GM12878 (cell line): ENCODE measurements at regions not wholly inside any gene's neighbourhood (a gene's known extent, or its start where the extent isn't known, plus 50 kb on each side); places are given as distances from the start of the nearest gene placed in this dataset.

ENCODE experiments used
- ATAC-seq: fragments of 200-7000 bp; cut with Tn5 transposase; 3 replicates; pipeline ENCODE4 v1.9.1; 2020; ENCODE audit warnings: mild to moderate bottlenecking, moderate library complexity
- BruUV-seq: library from RNA; stranded (reverse); fragments of 400-500 nt; replicated peaks from 2 replicates; lab custom pipeline; 2021; lab: Mats Ljungman, UMichigan
- CTCF ChIA-PET: fragments of 300-600 bp; sonication (Branson Sonifier 250); formaldehyde crosslinking; extraction: SDS; loops from one replicate; lab custom pipeline; 2021; ENCODE audit warnings: inconsistent platforms; lab: Yijun Ruan, JAX
- POLR2A ChIA-PET: fragments of 350-600 bp; formaldehyde crosslinking; extraction: SDS; loops from one replicate; lab custom pipeline; 2021; ENCODE audit warnings: inconsistent platforms; lab: Charles Lee
- RAD21 ChIA-PET: fragments of 300-600 bp; sonication (Branson Sonifier 250); formaldehyde crosslinking; loops from one replicate; lab custom pipeline; 2023; ENCODE audit warnings: antibody characterized with exemption; ENCODE audit not compliant: unreplicated experiment; lab: Charles Lee
- SMC1A ChIA-PET: fragments of 300-600 bp; sonication (Branson Sonifier 250); formaldehyde crosslinking; loops from one replicate; lab custom pipeline; 2023; ENCODE audit not compliant: unreplicated experiment, uncharacterized antibody; lab: Charles Lee
- DNase-seq: peaks from one replicate; pipeline ENCODE4 v3.0.0-alpha.2; 2011; ENCODE audit warnings: low read depth, low spot score
- FAIRE-seq: peaks from 3 replicates; lab custom pipeline; 2011; peaks lifted over from hg19 to GRCh38; lab: Jason Lieb, UNC
- H2AFZ ChIP-seq: 2 replicates; pipeline ENCODE4 v1.6.0; 2011; ENCODE audit warnings: low read depth, low read length, control low read depth; ENCODE audit not compliant: control insufficient read depth
- H3K27ac ChIP-seq: 2 replicates; pipeline ENCODE4 v1.5.1; 2011; ENCODE audit warnings: control low read depth; ENCODE audit not compliant: control insufficient read depth, insufficient read depth
- H3K27me3 ChIP-seq, 2 experiments: replicated peaks in 1 of 2; 2 replicates each; pipeline versions ENCODE4 v1.6.0 to v1.6.1; 2011; ENCODE audit warnings: low read length in 1 of 2; ENCODE audit not compliant: control insufficient read depth in 2 of 2, insufficient read depth in 2 of 2
- H3K36me3 ChIP-seq, 2 experiments: 2 replicates each; pipeline ENCODE4 v1.5.1; 2011; ENCODE audit warnings: low read length in 1 of 2; ENCODE audit not compliant: control insufficient read depth in 2 of 2, insufficient read depth in 2 of 2
- H3K4me1 ChIP-seq: 2 replicates; pipeline ENCODE4 v1.6.1; 2011; ENCODE audit warnings: mild to moderate bottlenecking, low read length, moderate library complexity, mixed read lengths; ENCODE audit not compliant: control insufficient read depth, insufficient read depth
- H3K4me2 ChIP-seq: 2 replicates; pipeline ENCODE4 v1.6.0; 2011; ENCODE audit warnings: control low read depth; ENCODE audit not compliant: control insufficient read depth, insufficient read depth
- H3K4me3 ChIP-seq: fragments of 200-600 bp; sonication (generic); 2 replicates; pipeline ENCODE4 v1.5.1; 2016
- H3K79me2 ChIP-seq: 2 replicates; pipeline ENCODE4 v1.6.0; 2011; ENCODE audit warnings: low read length; ENCODE audit not compliant: control insufficient read depth, insufficient read depth
- H3K9ac ChIP-seq: 2 replicates; pipeline ENCODE4 v1.8.0; 2011; ENCODE audit warnings: low read length, control low read depth, mixed read lengths; ENCODE audit not compliant: control insufficient read depth, insufficient read depth
- H3K9me3 ChIP-seq: replicated peaks from 3 replicates; pipeline ENCODE4 v1.5.1; 2011; ENCODE audit warnings: mild to moderate bottlenecking, low read length; ENCODE audit not compliant: control insufficient read depth, insufficient read depth
- H4K20me1 ChIP-seq: 2 replicates; pipeline ENCODE4 v1.6.0; 2011; ENCODE audit not compliant: control insufficient read depth, insufficient read depth
- EED ChIP-seq: sonication (generic); IDR thresholded peaks from 2 replicates; pipeline ENCODE4 v1.6.1; 2016; ENCODE audit warnings: antibody characterized with exemption, low read depth
- IRF4 ChIP-seq: IDR thresholded peaks from 2 replicates; pipeline ENCODE4 v1.6.1; 2011; ENCODE audit warnings: low read depth, low read length
- MEF2A ChIP-seq: IDR thresholded peaks from 2 replicates; pipeline ENCODE4 v1.6.1; 2011; ENCODE audit warnings: low read depth, mild to moderate bottlenecking, low read length, moderate library complexity; ENCODE audit not compliant: insufficient read depth
- MXI1 ChIP-seq: fragments of 150-350 bp; IDR thresholded peaks from 2 replicates; pipeline ENCODE4 v1.6.1; 2011; ENCODE audit warnings: low read depth, mild to moderate bottlenecking, inconsistent platforms, low read length, improper control_type of control experiment
- NR2C1 ChIP-seq: fragments of 450-650 bp; IDR thresholded peaks from 2 replicates; pipeline ENCODE4 v1.6.1; 2017; ENCODE audit warnings: antibody characterized with exemption, mild to moderate bottlenecking, moderate library complexity
- POLR2AphosphoS5 ChIP-seq: IDR thresholded peaks from 2 replicates; pipeline ENCODE4 v1.6.1; 2011; ENCODE audit warnings: mild to moderate bottlenecking, low read length, inconsistent platforms
- RAD51 ChIP-seq: fragments of 450-650 bp; IDR thresholded peaks from 2 replicates; pipeline ENCODE4 v1.6.1; 2016; ENCODE audit warnings: moderate library complexity, mild to moderate bottlenecking, inconsistent platforms
- RCOR1 ChIP-seq: conservative IDR thresholded peaks from 2 replicates; pipeline ENCODE4 v1.6.1; 2012; ENCODE audit warnings: low read depth, low read length, improper control_type of control experiment
- RELA ChIP-seq: fragments of 450-650 bp; IDR thresholded peaks from 2 replicates; pipeline ENCODE4 v1.8.0; 2014; ENCODE audit warnings: borderline replicate concordance; ENCODE audit not compliant: partially characterized antibody
- SMC3 ChIP-seq: IDR thresholded peaks from 2 replicates; pipeline ENCODE4 v1.6.1; 2011; ENCODE audit warnings: low read length, improper control_type of control experiment, borderline replicate concordance
- TCF3 ChIP-seq: IDR thresholded peaks from 2 replicates; pipeline ENCODE4 v1.6.1; 2012; ENCODE audit warnings: low read depth, mild to moderate bottlenecking, low read length, borderline replicate concordance; ENCODE audit not compliant: insufficient read depth
- YY1 ChIP-seq: IDR thresholded peaks from 2 replicates; pipeline ENCODE4 v1.6.1; 2011; ENCODE audit warnings: low read depth, mild to moderate bottlenecking, low read length
- ZBED1 ChIP-seq: IDR thresholded peaks from 2 replicates; pipeline ENCODE4 v1.6.1; 2016; ENCODE audit warnings: borderline replicate concordance
- ZNF24 ChIP-seq: fragments of 450-650 bp; IDR thresholded peaks from 2 replicates; pipeline ENCODE4 v1.6.1; 2017; ENCODE audit warnings: antibody characterized with exemption, mild to moderate bottlenecking
- WGBS: methylation state at CpG from one replicate; pipeline ENCODE4 v1.1.6; 2016; ENCODE audit warnings: low lambda C conversion rate; ENCODE audit not compliant: insufficient replicate concordance, insufficient coverage; ENCODE audit errors: missing lambda C conversion rate; 5-methylcytosine and 5-hydroxymethylcytosine counted together
- in situ Hi-C: fragments of 300-500 bp; cut with MboI; formaldehyde crosslinking; loops from 9 replicates; pipeline ENCODE4 v1.14.3; 2018; ENCODE audit warnings: mixed read lengths
- intact Hi-C: fragments of 100-400 bp; cut with micrococcal nuclease; formaldehyde crosslinking; loops from one replicate; pipeline ENCODE4 v1.14.2; 2022; ENCODE audit not compliant: unreplicated experiment
- TF ChIP-seq, protein P1 (sequence below): fragments of 450-650 bp; IDR thresholded peaks from 2 replicates; pipeline ENCODE4 v1.6.1; 2018; ENCODE audit warnings: borderline replicate concordance, mild to moderate bottlenecking; ENCODE audit not compliant: partially characterized antibody
- TF ChIP-seq, protein P2 (sequence below): fragments of 450-650 bp; IDR thresholded peaks from 2 replicates; pipeline ENCODE4 v1.6.1; 2017; ENCODE audit warnings: borderline replicate concordance
- TF ChIP-seq, protein P3 (sequence below): fragments of 450-650 bp; formaldehyde crosslinking; IDR thresholded peaks from 2 replicates; pipeline ENCODE4 v1.4.0; 2020; ENCODE audit warnings: mild to moderate bottlenecking, moderate library complexity

DNA sequence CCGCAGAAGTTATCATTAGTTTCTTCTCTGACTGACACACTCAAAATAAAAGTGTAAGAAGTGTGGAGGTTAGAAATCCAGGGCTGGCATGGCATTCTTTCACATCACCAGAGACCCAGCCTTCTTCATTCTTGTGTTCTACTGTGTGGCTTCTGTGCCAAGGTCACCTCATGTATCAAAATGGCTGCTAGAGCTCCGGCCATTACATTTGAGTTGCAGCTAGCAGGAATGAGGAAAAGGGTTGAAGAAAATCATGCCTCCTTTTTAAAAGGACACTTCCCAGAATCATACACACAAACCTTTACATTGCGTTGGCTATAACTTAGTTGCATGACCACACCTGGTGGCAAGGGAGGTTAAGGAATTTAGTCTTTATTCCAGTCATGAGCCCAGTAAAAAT, 345.6 kb upstream of the PROK2 start:
- Histone ChIP-seq H3K9me3 (no peaks in the 10 kb centered on the region), H3K9ac (no peak overlapping the region), H3K4me2 (no peak overlapping the region), H3K36me3 (no peaks in the 10 kb centered on the region)
- RAD21 ChIA-PET = no interaction called here
- POLR2A ChIA-PET = no interaction called here
- intact Hi-C loops = no loop called here
- CTCF ChIA-PET = no interaction called here
- BruUV-seq = no TSS peak
- no peak for FAIRE-seq
- 100% methylated on average over 3 of the region's 3 CpGs for WGBS
- no peak for TF ChIP-seq NR2C1
- no peak for TF ChIP-seq SMC3
- TF ChIP-seq IRF4 = no peak
- TF ChIP-seq ZNF24 = no peak
- TF ChIP-seq RCOR1 = no peak
- no peak for TF ChIP-seq POLR2AphosphoS5
- no peak for TF ChIP-seq RELA
- TF ChIP-seq, protein P1, sequence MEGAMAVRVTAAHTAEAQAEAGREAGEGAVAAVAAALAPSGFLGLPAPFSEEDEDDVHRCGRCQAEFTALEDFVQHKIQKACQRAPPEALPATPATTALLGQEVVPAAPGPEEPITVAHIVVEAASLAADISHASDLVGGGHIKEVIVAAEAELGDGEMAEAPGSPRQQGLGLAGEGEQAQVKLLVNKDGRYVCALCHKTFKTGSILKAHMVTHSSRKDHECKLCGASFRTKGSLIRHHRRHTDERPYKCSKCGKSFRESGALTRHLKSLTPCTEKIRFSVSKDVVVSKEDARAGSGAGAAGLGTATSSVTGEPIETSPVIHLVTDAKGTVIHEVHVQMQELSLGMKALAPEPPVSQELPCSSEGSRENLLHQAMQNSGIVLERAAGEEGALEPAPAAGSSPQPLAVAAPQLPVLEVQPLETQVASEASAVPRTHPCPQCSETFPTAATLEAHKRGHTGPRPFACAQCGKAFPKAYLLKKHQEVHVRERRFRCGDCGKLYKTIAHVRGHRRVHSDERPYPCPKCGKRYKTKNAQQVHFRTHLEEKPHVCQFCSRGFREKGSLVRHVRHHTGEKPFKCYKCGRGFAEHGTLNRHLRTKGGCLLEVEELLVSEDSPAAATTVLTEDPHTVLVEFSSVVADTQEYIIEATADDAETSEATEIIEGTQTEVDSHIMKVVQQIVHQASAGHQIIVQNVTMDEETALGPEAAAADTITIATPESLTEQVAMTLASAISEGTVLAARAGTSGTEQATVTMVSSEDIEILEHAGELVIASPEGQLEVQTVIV = no peak
- TF ChIP-seq EED = no peak
- TF ChIP-seq, protein P2, sequence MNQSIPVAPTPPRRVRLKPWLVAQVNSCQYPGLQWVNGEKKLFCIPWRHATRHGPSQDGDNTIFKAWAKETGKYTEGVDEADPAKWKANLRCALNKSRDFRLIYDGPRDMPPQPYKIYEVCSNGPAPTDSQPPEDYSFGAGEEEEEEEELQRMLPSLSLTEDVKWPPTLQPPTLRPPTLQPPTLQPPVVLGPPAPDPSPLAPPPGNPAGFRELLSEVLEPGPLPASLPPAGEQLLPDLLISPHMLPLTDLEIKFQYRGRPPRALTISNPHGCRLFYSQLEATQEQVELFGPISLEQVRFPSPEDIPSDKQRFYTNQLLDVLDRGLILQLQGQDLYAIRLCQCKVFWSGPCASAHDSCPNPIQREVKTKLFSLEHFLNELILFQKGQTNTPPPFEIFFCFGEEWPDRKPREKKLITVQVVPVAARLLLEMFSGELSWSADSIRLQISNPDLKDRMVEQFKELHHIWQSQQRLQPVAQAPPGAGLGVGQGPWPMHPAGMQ = no peak
- no peak for TF ChIP-seq MEF2A
- TF ChIP-seq MXI1 = no peak
- no peak for TF ChIP-seq YY1
- no peak for TF ChIP-seq RAD51
- TF ChIP-seq ZBED1 = no peak
- TF ChIP-seq, protein P3, sequence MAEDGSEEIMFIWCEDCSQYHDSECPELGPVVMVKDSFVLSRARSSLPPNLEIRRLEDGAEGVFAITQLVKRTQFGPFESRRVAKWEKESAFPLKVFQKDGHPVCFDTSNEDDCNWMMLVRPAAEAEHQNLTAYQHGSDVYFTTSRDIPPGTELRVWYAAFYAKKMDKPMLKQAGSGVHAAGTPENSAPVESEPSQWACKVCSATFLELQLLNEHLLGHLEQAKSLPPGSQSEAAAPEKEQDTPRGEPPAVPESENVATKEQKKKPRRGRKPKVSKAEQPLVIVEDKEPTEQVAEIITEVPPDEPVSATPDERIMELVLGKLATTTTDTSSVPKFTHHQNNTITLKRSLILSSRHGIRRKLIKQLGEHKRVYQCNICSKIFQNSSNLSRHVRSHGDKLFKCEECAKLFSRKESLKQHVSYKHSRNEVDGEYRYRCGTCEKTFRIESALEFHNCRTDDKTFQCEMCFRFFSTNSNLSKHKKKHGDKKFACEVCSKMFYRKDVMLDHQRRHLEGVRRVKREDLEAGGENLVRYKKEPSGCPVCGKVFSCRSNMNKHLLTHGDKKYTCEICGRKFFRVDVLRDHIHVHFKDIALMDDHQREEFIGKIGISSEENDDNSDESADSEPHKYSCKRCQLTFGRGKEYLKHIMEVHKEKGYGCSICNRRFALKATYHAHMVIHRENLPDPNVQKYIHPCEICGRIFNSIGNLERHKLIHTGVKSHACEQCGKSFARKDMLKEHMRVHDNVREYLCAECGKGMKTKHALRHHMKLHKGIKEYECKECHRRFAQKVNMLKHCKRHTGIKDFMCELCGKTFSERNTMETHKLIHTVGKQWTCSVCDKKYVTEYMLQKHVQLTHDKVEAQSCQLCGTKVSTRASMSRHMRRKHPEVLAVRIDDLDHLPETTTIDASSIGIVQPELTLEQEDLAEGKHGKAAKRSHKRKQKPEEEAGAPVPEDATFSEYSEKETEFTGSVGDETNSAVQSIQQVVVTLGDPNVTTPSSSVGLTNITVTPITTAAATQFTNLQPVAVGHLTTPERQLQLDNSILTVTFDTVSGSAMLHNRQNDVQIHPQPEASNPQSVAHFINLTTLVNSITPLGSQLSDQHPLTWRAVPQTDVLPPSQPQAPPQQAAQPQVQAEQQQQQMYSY (CRISPR knock-in tag) = no peak
- no peak for TF ChIP-seq TCF3
- TF ChIP-seq, all 136 proteins: peak for 0
- ATAC-seq = no peak
- Histone ChIP-seq H3K27me3 (no peaks in the 10 kb centered on the region), H3K79me2 (no peaks in the 10 kb centered on the region), H3K4me3 (no peak overlapping the region), H4K20me1 (no peaks in the 10 kb centered on the region), H3K27ac (no peak overlapping the region), H3K4me1 (peaks cover 16% of the 10 kb centered on the region), H2AFZ (no peak overlapping the region)
- no peak for DNase-seq
- in situ Hi-C loops = no loop called here
- SMC1A ChIA-PET = no interaction called here
